ENCODE measurements at regions not wholly inside any gene's neighbourhood (a gene's known extent, or its start where the extent isn't known, plus 50 kb on each side); places are given as distances from the start of the nearest gene placed in this dataset.

- TF ChIP-seq EZH2phosphoT487 (IDR thresholded peaks at IDR 0.05; ENCODE audit: borderline replicate concordance, low read length): no peak
- TF ChIP-seq CTCF (conservative IDR thresholded peaks at IDR 0.05; ENCODE audit: low read depth, low read length): no peak
Observed at GRCh38 chr2:150156876-150157275, 330.6 kb downstream of the RND3 start.

Data from PC-3 (cell line).